OCI-LY7 (cell line): ENCODE measurements at regions not wholly inside any gene's neighbourhood (a gene's known extent, or its start where the extent isn't known, plus 50 kb on each side); places are given as distances from the start of the nearest gene placed in this dataset.

Experiments used
- BruUV-seq: library from RNA; stranded (reverse); fragments of 400-500 nt; replicated peaks from 2 replicates; lab custom pipeline; 2021; lab: Mats Ljungman, UMichigan
- CTCF ChIA-PET: fragments of 300-600 bp; sonication (Branson Sonifier 250); formaldehyde crosslinking; loops from one replicate; lab custom pipeline; 2022; ENCODE audit warnings: antibody characterized with exemption; ENCODE audit not compliant: unreplicated experiment; lab: Charles Lee
- POLR2A ChIA-PET: fragments of 300-600 bp; sonication (Branson Sonifier 250); formaldehyde crosslinking; loops from one replicate; lab custom pipeline; 2022; ENCODE audit warnings: antibody characterized with exemption; lab: Charles Lee
- DNase-seq: peaks from one replicate; pipeline ENCODE4 v3.0.0-alpha.2; 2015; ENCODE audit warnings: low spot score
- H2AFZ ChIP-seq: fragments of 200-600 bp; sonication (generic), shearing (Covaris generic); 2 replicates; pipeline ENCODE4 v1.6.1; 2014; ENCODE audit warnings: mild to moderate bottlenecking, antibody characterized with exemption, low read length, moderate library complexity
- H3K27ac ChIP-seq: fragments of 200-600 bp; sonication (generic); 2 replicates; pipeline ENCODE4 v1.5.1; 2014; ENCODE audit warnings: mixed run types, low read depth, mild to moderate bottlenecking, moderate library complexity, low read length, inconsistent platforms; ENCODE audit not compliant: poor library complexity, severe bottlenecking
- H3K36me3 ChIP-seq: fragments of 200-600 bp; sonication (generic); 2 replicates; pipeline ENCODE4 v1.6.1; 2014; ENCODE audit warnings: mild to moderate bottlenecking, antibody characterized with exemption, low read length, moderate library complexity, mixed read lengths; ENCODE audit not compliant: insufficient read depth
- H3K4me1 ChIP-seq: fragments of 200-600 bp; sonication (generic); 2 replicates; pipeline ENCODE4 v1.5.1; 2014; ENCODE audit warnings: mild to moderate bottlenecking, low read length; ENCODE audit not compliant: insufficient read depth, poor library complexity, severe bottlenecking
- H3K4me2 ChIP-seq: fragments of 200-600 bp; sonication (generic); 2 replicates; pipeline ENCODE4 v1.6.1; 2014; ENCODE audit warnings: mild to moderate bottlenecking, low read length
- H3K4me3 ChIP-seq: fragments of 200-600 bp; sonication (generic); 2 replicates; pipeline ENCODE4 v1.5.1; 2014; ENCODE audit warnings: mild to moderate bottlenecking, low read depth, low read length; ENCODE audit not compliant: poor library complexity, severe bottlenecking
- H3K79me2 ChIP-seq: fragments of 200-600 bp; sonication (generic); 2 replicates; pipeline ENCODE4 v1.6.1; 2016; ENCODE audit warnings: low read depth, mild to moderate bottlenecking, low read length, moderate library complexity, mixed read lengths; ENCODE audit not compliant: insufficient read depth
- H3K9me2 ChIP-seq: fragments of 200-600 bp; sonication (generic); 2 replicates; pipeline ENCODE4 v1.6.1; 2016; ENCODE audit warnings: mild to moderate bottlenecking, low read length, mixed read lengths; ENCODE audit not compliant: insufficient read depth
- H3K9me3 ChIP-seq: fragments of 200-600 bp; sonication (generic); 2 replicates; pipeline ENCODE4 v1.6.1; 2014; ENCODE audit warnings: mild to moderate bottlenecking, mixed run types, low read length, mixed read lengths
- H4K20me1 ChIP-seq: fragments of 200-600 bp; sonication (generic); 2 replicates; pipeline ENCODE4 v1.6.1; 2014; ENCODE audit warnings: mild to moderate bottlenecking, antibody characterized with exemption, low read length, moderate library complexity, mixed read lengths; ENCODE audit not compliant: insufficient read depth
- EZH2phosphoT487 ChIP-seq: fragments of 200-600 bp; sonication (generic); IDR thresholded peaks from 2 replicates; pipeline ENCODE4 v1.6.1; 2018; ENCODE audit warnings: low read depth, borderline replicate concordance, mild to moderate bottlenecking, mixed run types, antibody characterized with exemption, low read length, moderate library complexity, mixed read lengths
- intact Hi-C: fragments of 100-400 bp; cut with micrococcal nuclease; formaldehyde crosslinking; loops from one replicate; pipeline ENCODE4 v1.10.0; 2022; ENCODE audit not compliant: unreplicated experiment
- TF ChIP-seq, protein P1 (sequence below): fragments of 200-600 bp; sonication (generic); conservative IDR thresholded peaks from 2 replicates; pipeline ENCODE4 v1.5.1; 2014; ENCODE audit warnings: mild to moderate bottlenecking, antibody characterized with exemption, low read length, moderate library complexity, mixed read lengths

DNA sequence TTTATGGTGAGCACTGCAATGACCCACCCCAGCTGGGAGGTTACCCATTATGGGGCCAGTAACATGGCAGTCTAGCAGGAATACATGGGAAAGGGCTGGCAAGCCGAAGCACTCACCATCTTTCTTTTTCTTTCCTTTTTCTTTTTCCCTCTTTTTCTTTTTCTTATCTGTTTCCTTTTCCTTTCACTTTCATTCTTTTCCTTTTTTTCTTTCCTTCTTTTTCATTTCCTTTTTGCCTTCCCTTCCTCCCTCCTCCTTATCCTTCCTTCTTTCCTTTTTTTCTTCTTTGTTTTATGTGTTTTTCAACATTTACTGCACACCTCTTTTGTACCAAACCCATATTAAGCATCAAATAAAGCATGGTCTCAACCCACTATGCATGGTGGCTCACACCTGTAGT lies 501.1 kb downstream of the MED13L start:
- intact Hi-C loops, result no loop called here
- Histone ChIP-seq H3K9me3 (no peaks in the 10 kb centered on the region), H3K79me2 (no peaks in the 10 kb centered on the region), H3K4me3 (no peak overlapping the region), H3K27ac (no peak overlapping the region), H3K4me2 (no peak overlapping the region), H3K9me2 (no peaks in the 10 kb centered on the region), H2AFZ (no peak overlapping the region), H3K36me3 (no peaks in the 10 kb centered on the region), H4K20me1 (no peaks in the 10 kb centered on the region), H3K4me1 (no peaks in the 10 kb centered on the region)
- POLR2A ChIA-PET, result no interaction called here
- TF ChIP-seq, protein P1, sequence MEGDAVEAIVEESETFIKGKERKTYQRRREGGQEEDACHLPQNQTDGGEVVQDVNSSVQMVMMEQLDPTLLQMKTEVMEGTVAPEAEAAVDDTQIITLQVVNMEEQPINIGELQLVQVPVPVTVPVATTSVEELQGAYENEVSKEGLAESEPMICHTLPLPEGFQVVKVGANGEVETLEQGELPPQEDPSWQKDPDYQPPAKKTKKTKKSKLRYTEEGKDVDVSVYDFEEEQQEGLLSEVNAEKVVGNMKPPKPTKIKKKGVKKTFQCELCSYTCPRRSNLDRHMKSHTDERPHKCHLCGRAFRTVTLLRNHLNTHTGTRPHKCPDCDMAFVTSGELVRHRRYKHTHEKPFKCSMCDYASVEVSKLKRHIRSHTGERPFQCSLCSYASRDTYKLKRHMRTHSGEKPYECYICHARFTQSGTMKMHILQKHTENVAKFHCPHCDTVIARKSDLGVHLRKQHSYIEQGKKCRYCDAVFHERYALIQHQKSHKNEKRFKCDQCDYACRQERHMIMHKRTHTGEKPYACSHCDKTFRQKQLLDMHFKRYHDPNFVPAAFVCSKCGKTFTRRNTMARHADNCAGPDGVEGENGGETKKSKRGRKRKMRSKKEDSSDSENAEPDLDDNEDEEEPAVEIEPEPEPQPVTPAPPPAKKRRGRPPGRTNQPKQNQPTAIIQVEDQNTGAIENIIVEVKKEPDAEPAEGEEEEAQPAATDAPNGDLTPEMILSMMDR, result no peak
- no peak for TF ChIP-seq EZH2phosphoT487
- CTCF ChIA-PET, result no interaction called here
- no peak for DNase-seq
- no TSS peak for BruUV-seq

DNA sequence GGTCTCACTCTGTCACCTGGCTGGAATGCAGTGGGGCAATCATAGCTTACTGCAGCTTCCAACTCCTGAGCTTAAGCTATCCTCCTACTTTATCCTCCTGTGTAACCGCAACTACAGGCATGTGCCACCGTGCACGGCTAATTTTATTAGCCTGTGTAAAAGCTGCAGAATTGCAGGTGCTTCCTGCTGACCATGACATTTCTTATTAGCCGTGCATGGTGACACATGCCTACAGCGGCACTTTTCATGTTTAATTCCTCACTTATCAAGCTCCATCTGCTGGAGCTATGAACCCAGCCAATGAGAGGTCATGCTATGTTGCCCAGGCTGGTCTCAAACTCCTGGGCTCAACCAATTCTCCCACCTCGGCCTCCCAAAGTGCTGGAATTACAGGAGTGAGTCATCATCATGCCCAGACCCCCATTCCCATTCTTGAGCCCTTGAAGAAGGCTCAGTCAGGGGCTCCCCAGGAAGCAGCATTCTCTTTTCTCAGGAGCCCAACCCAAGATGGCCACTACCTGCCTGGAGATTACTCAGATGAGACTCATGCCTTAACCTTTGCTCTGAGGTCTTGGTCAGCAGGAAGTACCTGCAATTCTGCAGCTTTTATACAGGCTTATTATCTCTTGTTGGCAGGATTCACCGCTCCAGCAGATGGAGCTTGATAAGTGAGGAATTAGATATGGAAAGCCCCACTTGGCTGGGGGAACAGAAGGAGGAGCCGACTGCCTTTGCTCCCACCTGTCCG lies 503.2 kb downstream of the MED13L start:
- no peak overlapping the region for H2AFZ ChIP-seq
- no peaks in the 10 kb centered on the region for H3K36me3 ChIP-seq
- no peaks in the 10 kb centered on the region for H4K20me1 ChIP-seq
- no TSS peak for BruUV-seq
- no peak for DNase-seq
- intact Hi-C loops, result no loop called here
- H3K9me3 ChIP-seq, result no peaks in the 10 kb centered on the region
- H3K4me2 ChIP-seq, result no peak overlapping the region
- no peak overlapping the region for H3K4me3 ChIP-seq
- TF ChIP-seq, protein P1, result no peak
- TF ChIP-seq EZH2phosphoT487, result no peak
- no peaks in the 10 kb centered on the region for H3K79me2 ChIP-seq
- H3K9me2 ChIP-seq, result no peaks in the 10 kb centered on the region
- POLR2A ChIA-PET, result interaction anchor here (0.6 kb wide), 1 partner anchor 88 kb away, joined by 3 read pairs; no protein-coding TSS in a partner anchor
- H3K27ac ChIP-seq, result no peak overlapping the region
- CTCF ChIA-PET, result no interaction called here
- no peaks in the 10 kb centered on the region for H3K4me1 ChIP-seq

- no peaks in the 10 kb centered on the region for H3K4me1 ChIP-seq
- CTCF ChIA-PET, result no interaction called here
- no peak overlapping the region for H3K4me3 ChIP-seq
- no peaks in the 10 kb centered on the region for H3K79me2 ChIP-seq
- no peak for DNase-seq
- H4K20me1 ChIP-seq, result no peaks in the 10 kb centered on the region
- BruUV-seq, result no TSS peak
- no peak overlapping the region for H2AFZ ChIP-seq
- no peaks in the 10 kb centered on the region for H3K9me3 ChIP-seq
- TF ChIP-seq EZH2phosphoT487, result no peak
- TF ChIP-seq, protein P1, result no peak
- intact Hi-C loops, result no loop called here
- H3K4me2 ChIP-seq, result no peak overlapping the region
- no peaks in the 10 kb centered on the region for H3K9me2 ChIP-seq
- POLR2A ChIA-PET, result no interaction called here
- no peak overlapping the region for H3K27ac ChIP-seq
- H3K36me3 ChIP-seq, result no peaks in the 10 kb centered on the region
Measured at GRCh38 chr12:115771601-115772000, 505.9 kb downstream of the MED13L start.
